HCT116 (cell line): ENCODE measurements at regions not wholly inside any gene's neighbourhood (a gene's known extent, or its start where the extent isn't known, plus 50 kb on each side); places are given as distances from the start of the nearest gene placed in this dataset.

Experiments
- CEBPB ChIP-seq: IDR thresholded peaks from 2 replicates; pipeline ENCODE4 v1.6.1; 2012; ENCODE audit warnings: low read depth
- CTCF ChIP-seq, 3 experiments: fragments of 200-600 bp in 1 of 3; sonication (generic) in 1 of 3; IDR thresholded peaks in 2 of 3; conservative IDR thresholded peaks in 1 of 3; 2 replicates each; pipeline ENCODE4 v1.5.1; 2012 to 2017; ENCODE audit warnings: low read depth in 2 of 3, low read length in 2 of 3, antibody characterized with exemption in 1 of 3, borderline replicate concordance in 1 of 3, control low read depth in 1 of 3, mild to moderate bottlenecking in 1 of 3, mixed read lengths in 1 of 3, mixed run types in 1 of 3, moderate library complexity in 1 of 3; ENCODE audit not compliant: insufficient read depth in 1 of 3
- EGR1 ChIP-seq: IDR thresholded peaks from 2 replicates; pipeline ENCODE4 v1.6.1; 2012; ENCODE audit warnings: low read depth
- EZH2 ChIP-seq: fragments of 200-600 bp; sonication (generic); IDR thresholded peaks from 2 replicates; pipeline ENCODE4 v1.6.1; 2017; ENCODE audit warnings: antibody characterized with exemption, mixed run types
- EZH2phosphoT487 ChIP-seq: fragments of 200-600 bp; IDR thresholded peaks from 2 replicates; pipeline ENCODE4 v1.6.1; 2018; ENCODE audit warnings: antibody characterized with exemption, borderline replicate concordance
- JUND ChIP-seq: IDR thresholded peaks from 2 replicates; pipeline ENCODE4 v1.6.1; 2012
- POLR2A ChIP-seq: IDR thresholded peaks from 2 replicates; pipeline ENCODE4 v1.7.0; 2011; ENCODE audit warnings: borderline replicate concordance; ENCODE audit not compliant: insufficient read depth, insufficient read length; ENCODE audit errors: extremely low read depth
- RAD21 ChIP-seq: IDR thresholded peaks from 2 replicates; pipeline ENCODE4 v1.6.1; 2012; ENCODE audit warnings: low read depth, mild to moderate bottlenecking
- REST ChIP-seq: IDR thresholded peaks from 2 replicates; pipeline ENCODE4 v1.6.1; 2012; ENCODE audit warnings: low read depth
- SIN3A ChIP-seq: IDR thresholded peaks from 2 replicates; pipeline ENCODE4 v1.6.1; 2012; ENCODE audit warnings: low read depth
- ZBTB33 ChIP-seq: IDR thresholded peaks from 2 replicates; pipeline ENCODE4 v1.6.1; 2011; ENCODE audit warnings: mild to moderate bottlenecking, low read length, moderate library complexity; ENCODE audit not compliant: insufficient replicate concordance; ENCODE audit errors: extremely low read depth
- ZFX ChIP-seq: fragments of 450-650 bp; IDR thresholded peaks from 2 replicates; pipeline ENCODE4 v1.6.1; 2017
- ZNF274 ChIP-seq: fragments of 200-500 bp; sonication (Bioruptor generic); IDR thresholded peaks from 2 replicates; pipeline ENCODE4 v1.6.1; 2014; ENCODE audit warnings: mild to moderate bottlenecking, low read depth, low read length, inconsistent platforms
- TF ChIP-seq, protein P1 (sequence below): IDR thresholded peaks from 2 replicates; pipeline ENCODE4 v1.6.1; 2012

GRCh38 chr6:126266664-126267063 lies 73.3 kb upstream of the CENPW start:
- TF ChIP-seq POLR2A (no peak), ZBTB33 (no peak), CTCF (IDR thresholded peaks at IDR 0.05 in 2 of 3, conservative IDR thresholded peaks at IDR 0.05 in 1 of 3; ENCODE audit: borderline replicate concordance in 1 of 3, insufficient read depth in 1 of 3, low read depth in 2 of 3, low read length in 2 of 3) (no peak), RAD21 (no peak), ZFX (no peak), ZNF274 (no peak), EGR1 (no peak), EZH2 (no peak), CEBPB (no peak), REST (no peak), EZH2phosphoT487 (no peak), JUND (no peak), SIN3A (no peak)
- TF ChIP-seq, protein P1, sequence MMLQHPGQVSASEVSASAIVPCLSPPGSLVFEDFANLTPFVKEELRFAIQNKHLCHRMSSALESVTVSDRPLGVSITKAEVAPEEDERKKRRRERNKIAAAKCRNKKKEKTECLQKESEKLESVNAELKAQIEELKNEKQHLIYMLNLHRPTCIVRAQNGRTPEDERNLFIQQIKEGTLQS: no peak
